GM19395 (cell line): ENCODE measurements at regions not wholly inside any gene's neighbourhood (a gene's known extent, or its start where the extent isn't known, plus 50 kb on each side); places are given as distances from the start of the nearest gene placed in this dataset.
"Not testable (repeated sequence)": the region's sequence is repeated elsewhere in the genome, so short reads cannot be mapped to it uniquely, and the experiment has no call there.

Source experiments
- ATAC-seq: cut with Tn5 transposase; IDR thresholded peaks from one replicate; pipeline ENCODE4 v1.9.1; 2021; ENCODE audit warnings: mild to moderate bottlenecking, moderate library complexity; ENCODE audit not compliant: unreplicated experiment

DNA sequence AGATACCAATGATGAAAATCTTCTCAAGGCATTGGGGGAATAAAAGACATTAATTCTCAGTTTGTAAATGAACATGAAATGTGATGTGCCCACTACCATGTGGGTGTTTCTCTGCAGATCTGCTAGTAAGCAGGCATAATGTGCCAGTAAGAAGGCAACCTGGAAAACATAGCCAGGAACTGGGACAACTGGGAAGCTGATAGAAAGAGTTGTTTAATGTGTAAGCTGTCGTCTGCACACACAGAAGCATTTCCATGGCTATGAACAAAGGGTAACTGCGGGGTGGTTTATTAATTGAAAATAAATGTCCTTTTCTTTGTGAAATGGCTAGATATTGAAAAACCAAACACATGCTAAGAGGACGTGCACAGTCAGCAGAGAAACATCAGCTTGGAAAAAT, 52.0 kb downstream of the ZC3H11B start:
- ATAC-seq, result no peak

DNA sequence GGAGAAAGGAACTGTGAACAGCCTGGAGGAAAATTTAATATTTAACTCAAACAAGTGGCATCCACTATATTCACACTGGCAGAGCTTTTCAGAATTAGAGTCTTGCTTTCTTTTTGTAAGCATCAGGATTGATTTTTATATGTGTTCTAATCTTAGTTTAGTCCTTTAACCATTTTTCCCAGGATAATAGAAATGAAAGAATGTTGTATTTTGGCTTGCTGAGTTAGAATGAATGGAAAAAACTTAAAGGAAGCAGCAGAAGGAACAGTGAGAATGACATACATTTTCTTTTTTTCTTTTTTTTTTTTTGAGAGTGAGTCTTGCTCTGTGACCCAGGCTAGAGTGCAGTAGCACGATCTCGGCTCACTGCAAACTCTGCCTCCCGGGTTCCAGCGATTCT, 53.0 kb downstream of the ZC3H11B start:
- ATAC-seq, result no peak

DNA sequence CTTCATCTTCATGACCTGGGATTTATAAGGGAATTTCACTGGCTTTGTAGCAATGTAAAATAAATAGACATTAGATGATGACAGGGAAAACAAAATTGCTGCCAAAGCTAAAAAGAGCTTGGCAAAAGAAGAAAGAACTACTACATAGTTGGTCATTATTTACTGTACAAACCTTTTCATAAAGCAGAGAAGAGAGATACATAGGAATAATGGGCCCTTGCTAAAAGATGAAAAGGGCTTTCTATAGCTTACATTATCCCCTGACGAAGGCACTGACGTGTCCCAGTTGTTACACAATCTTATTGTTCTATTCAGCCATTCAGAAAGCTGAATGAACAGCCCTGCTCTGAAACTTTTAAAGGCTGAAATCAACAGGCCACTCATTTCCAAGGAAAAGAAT, 57.1 kb downstream of the ZC3H11B start:
- ATAC-seq, result no peak

DNA sequence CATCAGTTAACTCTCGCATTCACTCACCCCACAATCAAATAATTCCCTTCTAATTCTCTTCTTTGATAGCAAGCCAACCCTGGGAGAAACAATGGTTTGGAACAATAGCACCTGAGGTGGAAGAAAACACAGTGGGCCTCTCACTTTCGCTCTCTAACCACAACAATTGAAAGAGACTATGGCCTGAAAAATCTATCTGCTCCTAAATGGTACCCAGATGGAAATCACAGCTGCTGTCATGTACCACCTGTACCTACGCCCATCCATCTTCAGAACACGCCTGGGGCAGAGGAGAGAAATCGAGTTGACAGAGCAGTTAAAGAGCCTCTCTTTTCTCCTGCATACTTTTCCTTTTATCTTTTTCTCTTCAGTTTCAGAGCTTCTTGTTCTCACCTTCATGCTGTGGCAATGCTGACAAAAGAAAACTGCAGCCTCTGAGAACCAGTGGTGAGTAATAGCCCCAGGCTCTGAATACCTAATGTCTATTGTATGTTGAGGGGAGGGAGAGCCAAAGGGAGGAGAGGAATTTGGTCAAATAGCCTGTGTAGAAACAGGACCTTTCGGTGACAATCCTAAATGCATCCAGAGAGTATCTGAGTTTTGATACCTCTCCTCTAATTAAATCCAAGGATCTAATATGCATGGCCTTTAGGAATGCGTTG, 57.7 kb downstream of the ZC3H11B start:
- ATAC-seq, result no peak

DNA sequence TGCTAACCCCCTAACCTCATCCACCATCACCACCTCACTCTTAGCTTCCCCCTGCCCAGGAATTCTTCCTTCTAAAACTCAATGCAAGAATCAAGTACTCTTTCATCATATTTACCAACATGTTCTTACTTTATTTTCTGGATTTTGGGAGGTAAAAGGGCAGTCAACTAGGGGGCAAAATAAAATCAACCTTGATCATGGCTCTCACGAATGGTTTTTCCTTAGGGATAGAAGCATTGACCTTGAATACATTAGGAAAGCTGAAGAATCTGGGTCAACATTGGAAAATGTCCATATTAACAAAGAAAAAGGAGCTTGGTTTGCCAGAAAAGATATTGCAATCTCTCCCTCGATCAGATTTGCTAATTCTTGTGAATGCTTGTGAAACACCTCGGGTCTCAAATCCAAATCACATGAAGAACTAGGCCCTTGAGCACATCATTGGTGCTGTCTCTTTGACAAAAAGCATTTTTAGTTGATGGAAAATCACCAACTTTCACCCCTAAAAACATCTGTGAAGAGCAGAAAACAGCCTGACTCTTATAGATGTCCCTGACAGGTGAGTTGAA, 58.9 kb downstream of the ZC3H11B start:
- no peak for ATAC-seq

DNA sequence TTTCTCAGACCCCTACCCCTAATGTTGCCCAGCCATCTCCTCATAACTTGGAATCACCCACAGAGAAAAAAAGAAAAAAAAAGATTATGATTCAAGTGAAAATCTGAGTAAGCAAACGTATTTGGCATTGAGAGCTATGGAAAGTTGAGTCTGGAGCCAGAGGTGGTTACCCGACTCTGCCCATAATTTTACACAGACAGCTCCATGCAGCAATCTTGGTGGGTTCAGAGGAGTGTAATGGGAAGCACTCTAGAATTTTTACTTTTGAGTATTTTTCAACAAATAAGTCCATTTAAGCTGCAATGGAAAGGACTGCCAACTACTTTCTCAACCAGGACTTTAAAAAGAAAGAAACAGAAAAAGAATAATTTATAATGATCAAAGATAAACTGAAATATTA, 62.7 kb downstream of the ZC3H11B start:
- no peak for ATAC-seq

DNA sequence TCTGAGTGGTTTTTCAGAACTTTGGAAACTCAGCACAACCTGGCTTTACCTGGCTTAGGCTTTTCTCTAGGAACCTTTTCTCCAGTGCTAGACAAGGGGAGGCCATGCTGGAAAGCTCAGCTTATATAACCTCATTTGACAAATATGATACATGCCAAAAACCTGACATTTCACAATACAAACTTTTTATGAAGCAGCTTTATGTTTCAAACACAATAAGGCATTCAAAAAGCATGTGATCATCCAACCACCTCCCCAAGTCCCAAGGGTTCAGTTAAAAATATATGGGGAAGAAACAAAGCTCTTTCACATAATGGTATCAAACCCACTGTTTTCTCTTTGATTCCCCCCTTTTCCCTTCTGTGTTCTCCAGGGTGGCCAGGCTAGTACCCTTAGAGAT, 63.7 kb downstream of the ZC3H11B start:
- ATAC-seq, result no peak

DNA sequence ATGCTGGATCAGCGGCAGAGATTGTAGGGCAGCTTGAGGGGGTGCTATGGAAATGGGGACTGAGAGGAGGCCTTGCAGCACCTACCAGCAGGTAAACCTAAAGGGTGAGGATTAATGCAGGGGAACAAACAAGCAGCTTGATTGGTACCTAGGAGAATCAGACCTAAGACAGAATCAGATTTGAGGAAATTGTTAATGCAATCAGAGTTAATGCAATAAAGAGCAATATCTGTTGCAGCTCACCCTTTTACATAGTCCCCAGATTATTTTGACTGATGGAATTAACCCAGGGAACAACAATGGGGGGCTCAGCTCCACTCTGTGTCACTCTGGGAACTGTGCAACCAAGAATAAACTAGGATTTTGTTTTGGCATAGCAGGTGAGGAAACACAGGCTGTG, 64.5 kb downstream of the ZC3H11B start:
- no peak for ATAC-seq

DNA sequence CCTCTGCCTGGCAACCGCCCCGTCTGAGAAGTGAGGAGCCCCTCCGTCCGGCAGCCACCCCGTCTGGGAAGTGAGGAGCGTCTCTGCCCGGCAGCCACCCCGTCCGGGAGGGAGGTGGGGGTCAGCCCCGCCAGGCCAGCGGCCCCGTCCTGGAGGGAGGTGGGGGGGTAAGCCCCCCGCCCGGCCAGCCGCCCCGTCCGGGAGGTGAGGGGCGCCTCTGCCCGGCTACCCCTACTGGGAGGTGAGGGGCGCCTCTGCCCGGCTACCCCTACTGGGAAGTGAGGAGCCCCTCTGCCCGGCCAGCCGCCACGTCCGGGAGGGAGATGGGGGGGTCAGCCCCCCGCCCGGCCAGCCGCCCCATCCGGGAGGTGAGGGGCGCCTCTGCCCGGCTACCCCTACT, 67.1 kb downstream of the ZC3H11B start:
- ATAC-seq, result not testable (repeated sequence)

DNA sequence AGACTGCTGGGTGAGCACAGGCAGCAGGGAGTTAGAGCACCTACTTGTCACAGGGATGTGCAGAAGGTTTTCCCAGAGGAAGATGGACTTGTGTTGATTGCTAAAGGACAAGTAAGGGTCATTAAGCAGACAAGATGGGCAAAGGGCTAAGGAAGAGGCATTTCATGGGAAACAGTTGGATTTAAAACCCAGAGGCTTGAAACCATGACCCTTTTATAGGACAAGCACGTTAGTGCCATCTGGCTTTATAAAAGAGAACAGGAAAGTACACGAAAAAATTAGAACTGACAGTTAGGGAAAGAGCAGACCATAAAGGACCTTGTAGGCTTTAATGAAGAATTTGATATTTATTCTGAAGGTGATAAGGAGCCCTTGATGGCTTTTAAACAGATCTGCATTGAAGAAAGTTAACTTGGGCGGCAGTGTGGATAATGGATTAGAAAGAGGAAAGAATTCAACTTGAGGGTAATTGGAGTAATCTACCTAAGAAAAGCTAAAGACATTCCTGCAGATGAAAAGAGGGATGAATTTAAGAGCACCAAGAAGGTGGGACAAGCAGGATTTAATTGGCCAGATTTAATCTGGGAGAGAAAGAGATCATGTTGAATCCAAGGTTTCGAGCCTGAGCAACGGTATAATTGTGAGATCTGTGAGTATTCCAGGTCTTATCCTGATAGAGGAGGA, 68.6 kb downstream of the ZC3H11B start:
- ATAC-seq, result no peak

DNA sequence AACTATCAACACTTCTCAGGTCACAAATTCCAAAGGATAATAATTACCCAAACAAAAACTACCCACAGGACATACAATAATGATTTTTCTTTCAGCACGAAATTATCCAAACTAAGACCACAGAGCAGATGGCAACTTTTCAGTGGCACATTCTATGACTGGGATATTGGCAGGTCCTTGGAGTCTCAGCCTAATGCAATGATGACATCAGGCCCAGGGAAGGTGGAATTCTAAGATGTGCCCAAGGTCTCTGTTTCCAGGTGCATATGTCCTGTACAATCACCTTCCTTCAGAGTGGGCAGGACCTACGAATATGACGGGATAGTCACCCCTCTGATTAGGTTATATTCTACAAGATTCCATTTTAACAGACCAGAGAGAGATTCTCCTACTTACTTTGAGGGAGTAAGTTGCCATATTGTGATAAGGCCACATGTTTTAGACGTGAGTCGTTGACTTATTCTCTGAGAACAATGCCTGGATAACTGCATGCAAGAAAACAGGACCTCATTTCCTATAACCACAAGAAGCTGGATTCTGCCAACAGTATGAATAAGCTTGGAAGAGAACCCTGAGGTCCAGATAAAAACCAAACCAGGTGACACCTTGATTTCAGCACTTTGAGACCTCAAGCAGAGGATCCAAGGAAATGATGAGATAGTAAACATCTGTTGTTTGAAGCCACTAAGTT, 69.9 kb downstream of the ZC3H11B start:
- ATAC-seq, result no peak

DNA sequence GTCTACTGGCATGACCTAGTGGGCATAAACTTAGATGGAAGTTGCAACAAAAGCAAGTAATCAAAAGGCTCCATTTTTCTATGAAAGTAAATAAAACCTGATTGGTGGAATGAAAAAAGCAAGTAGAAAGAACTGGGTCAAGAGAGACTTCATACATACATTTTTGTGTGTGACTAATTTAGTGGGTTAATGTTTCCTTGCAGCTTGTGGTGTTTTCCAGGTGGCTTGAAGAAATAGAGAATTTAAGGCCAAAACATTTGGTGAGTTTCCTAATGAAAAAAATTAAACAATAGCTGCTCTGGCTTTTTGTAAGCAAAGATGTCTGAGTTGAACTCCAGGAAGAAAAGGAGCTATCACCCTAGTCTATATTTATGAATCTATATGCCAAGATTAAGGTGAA, 71.0 kb downstream of the ZC3H11B start:
- no peak for ATAC-seq

DNA sequence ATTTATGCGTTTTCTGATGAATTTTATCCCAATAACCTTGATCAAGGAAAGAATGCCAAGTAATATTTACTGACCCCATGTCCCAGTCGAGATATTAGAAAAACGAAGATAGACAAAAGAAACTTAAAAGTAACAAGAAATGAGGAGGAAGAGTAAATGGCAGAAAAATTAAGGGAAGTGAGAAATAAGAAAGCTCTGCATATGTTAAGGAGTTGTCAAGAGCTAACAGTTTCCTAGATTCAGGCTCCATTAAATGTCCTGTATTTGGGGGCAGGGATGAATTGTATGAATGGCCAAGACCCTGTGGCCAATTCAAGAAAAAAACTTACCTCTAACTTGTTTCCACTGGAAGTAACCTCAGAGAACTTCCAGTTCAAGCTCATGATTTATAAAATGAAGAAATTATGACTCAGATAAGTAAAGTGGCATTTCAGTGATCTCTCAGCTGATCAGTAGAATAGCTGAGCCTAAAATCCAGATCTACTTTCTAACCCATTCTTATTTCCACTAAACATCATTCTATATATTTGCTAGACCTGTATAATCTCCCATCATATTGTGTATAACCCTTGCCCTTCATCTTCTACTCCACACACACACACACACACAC, 73.2 kb downstream of the ZC3H11B start:
- ATAC-seq, result peak; percentile 56

DNA sequence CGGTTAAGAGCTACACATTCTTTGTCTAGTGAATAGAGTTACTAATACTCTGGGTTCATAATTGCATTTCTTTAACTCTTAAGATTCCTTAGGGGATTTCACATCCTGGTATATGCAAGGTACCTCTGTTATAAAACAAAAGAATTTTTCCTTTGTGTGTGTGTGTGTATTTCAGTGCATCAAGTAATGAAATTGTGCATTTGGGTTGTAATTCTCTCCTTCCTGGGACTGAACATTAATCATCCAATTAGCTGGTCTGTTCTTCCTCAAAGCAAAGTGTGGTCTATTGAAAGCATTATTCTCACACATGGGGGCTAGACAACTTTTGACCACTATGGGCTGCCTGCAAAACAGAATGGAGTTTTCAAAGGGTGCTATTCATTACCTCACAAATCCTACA, 74.0 kb downstream of the ZC3H11B start:
- ATAC-seq, result no peak

DNA sequence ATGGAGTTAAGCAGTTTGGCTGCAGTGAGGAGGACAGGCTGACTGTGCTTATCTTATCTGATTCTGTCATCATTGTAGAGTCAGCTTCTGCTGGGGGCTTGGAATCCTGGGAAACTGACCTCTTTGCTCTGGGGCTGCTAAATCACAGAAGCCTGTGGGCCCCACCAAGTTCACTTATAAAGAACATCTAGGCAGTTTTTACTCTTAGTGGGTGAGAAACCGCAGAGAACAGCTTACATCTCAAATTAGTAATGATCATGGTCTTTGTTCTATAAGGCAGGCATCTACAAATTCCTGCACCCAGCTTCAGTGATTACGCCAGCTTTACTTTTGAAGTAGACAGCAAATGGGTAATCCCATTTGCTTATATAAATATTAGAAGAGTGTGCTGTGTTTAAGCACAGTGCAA, 75.7 kb downstream of the ZC3H11B start:
- ATAC-seq, result no peak

DNA sequence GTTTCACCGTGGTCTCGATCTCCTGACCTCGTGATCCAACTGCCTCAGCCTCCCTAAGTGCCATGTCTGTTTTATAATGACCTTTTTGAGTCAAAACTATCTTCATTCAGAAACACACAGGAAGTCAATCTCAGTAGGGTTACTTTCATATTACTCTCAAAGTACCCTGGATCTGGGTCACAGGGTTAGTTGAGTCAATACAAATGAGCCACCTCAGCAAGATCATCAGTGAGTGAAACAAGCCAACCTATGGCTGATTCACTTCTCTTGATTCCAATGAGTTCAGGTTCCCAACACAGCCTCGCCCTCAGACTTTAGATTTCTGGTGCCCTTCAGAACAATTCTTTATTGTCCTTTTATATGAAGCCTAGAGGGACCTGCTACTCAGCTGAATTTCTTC, 76.9 kb downstream of the ZC3H11B start:
- ATAC-seq, result no peak

DNA sequence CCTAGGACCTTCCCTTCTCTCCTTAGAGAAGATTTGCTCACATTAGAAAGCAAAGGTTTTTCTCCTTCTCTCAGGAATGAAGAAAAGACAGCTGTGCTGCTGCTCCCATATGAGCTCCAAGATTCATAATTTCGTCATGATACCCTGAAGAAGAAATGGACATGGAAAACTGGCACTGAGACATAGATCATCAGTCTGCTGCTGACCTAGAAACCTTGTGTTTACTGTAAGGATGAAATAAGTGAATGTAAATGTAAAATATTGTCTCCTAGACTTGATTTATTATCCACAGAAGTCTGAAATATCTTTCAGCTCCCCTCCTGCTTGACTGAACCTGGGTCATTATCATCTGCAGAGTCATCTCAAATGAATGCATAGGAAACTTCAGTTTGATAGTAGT, 77.9 kb downstream of the ZC3H11B start:
- ATAC-seq, result no peak

DNA sequence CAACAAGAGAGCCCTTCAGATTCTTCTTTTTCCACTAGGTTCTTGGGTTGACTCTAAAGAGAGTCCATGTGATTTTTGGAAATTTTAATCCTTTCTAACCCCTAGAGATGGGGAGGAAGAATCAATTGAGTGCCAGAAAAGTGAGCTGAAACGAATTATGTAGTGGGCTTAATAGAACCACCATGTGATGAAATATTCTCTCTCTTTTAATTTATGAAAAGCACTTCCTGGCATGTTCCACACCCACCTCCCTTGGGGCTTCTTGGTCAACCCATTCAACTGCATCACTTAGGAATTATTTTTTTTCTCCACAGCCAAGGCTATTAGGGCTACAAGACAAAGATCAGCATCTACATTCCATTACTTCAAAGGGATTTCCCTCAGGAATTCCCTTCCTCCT, 79.6 kb downstream of the ZC3H11B start:
- no peak for ATAC-seq

DNA sequence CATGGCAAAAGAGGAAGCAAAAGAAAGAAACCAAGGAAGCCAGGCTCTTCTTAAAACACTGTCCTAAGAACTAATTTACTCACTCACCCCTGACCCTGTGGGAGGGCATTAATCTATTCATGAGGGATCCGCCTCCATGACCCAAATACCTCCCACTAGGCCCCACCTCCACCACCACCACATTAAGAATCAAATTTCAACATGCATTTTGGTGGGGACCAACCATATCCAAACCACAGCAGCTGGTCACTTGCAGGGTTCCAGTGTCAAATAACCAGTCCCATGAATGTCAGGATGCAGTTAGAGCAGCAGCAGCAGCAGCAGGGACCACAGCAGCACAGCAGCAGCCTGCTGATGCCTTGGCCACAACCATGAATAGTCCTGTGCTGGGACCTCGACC, 83.8 kb downstream of the ZC3H11B start:
- no peak for ATAC-seq

DNA sequence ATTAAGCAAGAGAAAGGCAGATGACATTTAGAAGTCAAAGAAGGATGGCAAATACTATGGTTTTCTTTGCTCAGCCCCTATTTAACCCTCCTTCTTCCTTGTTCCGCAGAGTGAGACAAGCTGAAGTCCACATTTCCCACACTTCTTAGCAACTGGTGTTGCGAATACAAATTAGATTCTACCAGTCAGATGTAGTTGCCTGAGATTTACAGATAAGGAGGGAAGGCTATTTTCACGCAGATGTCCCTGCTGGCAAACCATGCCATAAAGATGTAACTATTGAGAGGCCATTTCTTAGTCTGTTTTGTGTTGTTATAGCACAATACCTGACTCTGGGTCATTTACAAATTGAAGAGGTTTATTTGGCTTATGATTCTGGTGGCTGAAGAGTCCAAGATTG, 84.3 kb downstream of the ZC3H11B start:
- no peak for ATAC-seq

DNA sequence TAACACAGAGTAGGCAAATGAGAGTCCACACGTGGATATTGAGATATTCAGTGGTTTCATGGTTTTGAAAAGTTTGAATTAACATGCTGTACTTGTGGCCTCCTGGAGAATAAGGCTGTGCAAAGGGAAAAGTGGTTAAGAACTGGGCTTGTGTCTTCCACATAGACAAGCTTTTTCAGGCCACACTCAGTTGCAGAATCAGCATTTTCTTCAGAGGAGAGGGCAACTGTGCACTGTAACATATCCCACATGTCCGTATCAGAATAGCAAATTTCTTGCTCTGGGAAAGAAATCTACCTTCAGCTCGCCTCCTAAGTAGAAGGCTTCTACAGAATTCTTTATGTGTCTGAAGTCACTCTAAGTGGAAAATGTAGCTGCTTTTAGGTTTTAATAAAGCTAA, 84.9 kb downstream of the ZC3H11B start:
- no peak for ATAC-seq

DNA sequence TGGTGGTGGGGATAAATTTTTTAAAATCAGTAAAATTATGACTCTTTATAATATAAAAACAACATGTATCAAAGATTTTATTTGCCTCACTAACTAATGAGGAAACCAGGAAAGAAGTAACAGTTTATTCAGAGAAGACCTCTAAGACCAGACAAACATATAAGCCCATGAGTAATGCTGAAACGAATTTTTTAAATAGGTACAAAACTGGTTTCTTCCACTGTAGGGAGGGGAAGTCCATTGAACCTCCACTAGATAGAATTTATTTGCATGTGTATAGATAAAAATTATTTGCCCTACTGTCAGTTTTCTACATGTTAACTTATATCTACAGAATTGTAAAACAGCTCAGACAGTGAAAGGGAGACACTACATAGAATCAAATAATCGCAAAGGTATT, 86.8 kb downstream of the ZC3H11B start:
- no peak for ATAC-seq
